ENCODE measurements at regions not wholly inside any gene's neighbourhood (a gene's known extent, or its start where the extent isn't known, plus 50 kb on each side); places are given as distances from the start of the nearest gene placed in this dataset.

DNA sequence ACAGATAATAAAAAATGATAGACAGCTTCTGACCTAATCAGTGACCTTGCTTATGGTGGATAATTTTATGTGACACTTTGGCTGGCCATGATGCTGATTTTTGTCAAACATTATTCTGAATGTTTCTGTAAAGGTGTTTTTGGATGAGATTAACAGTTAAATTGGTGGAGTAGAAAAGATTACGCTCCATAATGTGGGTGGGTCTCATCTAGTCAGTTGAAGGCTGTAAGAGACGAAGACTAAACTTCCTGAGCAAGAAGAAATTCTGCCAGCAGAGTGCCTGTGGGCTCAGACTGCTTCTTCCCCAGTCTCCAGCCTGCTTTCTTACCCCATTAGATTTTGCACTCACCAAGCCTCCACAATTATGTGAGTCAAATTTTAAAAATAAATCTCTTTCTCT, 214.9 kb upstream of the ITGA4 start:
- TF ChIP-seq CTCF (IDR thresholded peaks at IDR 0.05), result no peak
- no peak for TF ChIP-seq POLR2AphosphoS5 (IDR thresholded peaks at IDR 0.05)
